CD14-positive monocyte (primary cell): ENCODE measurements at regions not wholly inside any gene's neighbourhood (a gene's known extent, or its start where the extent isn't known, plus 50 kb on each side); places are given as distances from the start of the nearest gene placed in this dataset.

Experiments
- DNase-seq, 3 donors: peaks; one replicate each; pipeline ENCODE4 v3.0.0-alpha.2; 2011 to 2022
- H2AFZ ChIP-seq: 2 replicates; pipeline ENCODE4 v1.6.0; 2012; ENCODE audit warnings: mild to moderate bottlenecking, low read depth, low read length, inconsistent platforms; ENCODE audit not compliant: insufficient read depth, poor library complexity, severe bottlenecking
- H3K27ac ChIP-seq, 2 donors: 1 replicate in 1 of 2; 2 replicates in 1 of 2; pipeline ENCODE4 v1.5.1; 2012 to 2013; ENCODE audit warnings: low read length in 2 of 2, control low read depth in 1 of 2, inconsistent platforms in 1 of 2, low read depth in 1 of 2, mild to moderate bottlenecking in 1 of 2
- H3K27me3 ChIP-seq, 2 donors: one replicate each; pipeline versions ENCODE4 v1.6.0 to v1.6.1; 2011 to 2013; ENCODE audit warnings: low read length in 2 of 2; ENCODE audit not compliant: control insufficient read depth in 2 of 2, insufficient read depth in 2 of 2
- H3K36me3 ChIP-seq, 2 donors: replicated peaks in 1 of 2; 1 replicate in 1 of 2; 2 replicates in 1 of 2; pipeline versions ENCODE4 v1.5.1 to v1.6.1; 2012 to 2013; ENCODE audit warnings: low read length in 2 of 2, control low read depth in 1 of 2, inconsistent platforms in 1 of 2, mild to moderate bottlenecking in 1 of 2; ENCODE audit not compliant: insufficient read depth in 2 of 2, control insufficient read depth in 1 of 2
- H3K4me1 ChIP-seq, 2 donors: 1 replicate in 1 of 2; 2 replicates in 1 of 2; pipeline versions ENCODE4 v1.5.1 to v1.6.1; 2012 to 2013; ENCODE audit warnings: low read length in 2 of 2, control low read depth in 1 of 2, inconsistent platforms in 1 of 2, mild to moderate bottlenecking in 1 of 2, moderate library complexity in 1 of 2; ENCODE audit not compliant: insufficient read depth in 2 of 2, control insufficient read depth in 1 of 2
- H3K4me2 ChIP-seq: replicated peaks from 2 replicates; pipeline ENCODE3; 2012; ENCODE audit warnings: low read length, moderate library complexity, mild to moderate bottlenecking; ENCODE audit not compliant: poor library complexity, severe bottlenecking; ENCODE audit errors: extremely low read depth
- H3K4me3 ChIP-seq, 3 experiments: fragments of 200-600 bp in 1 of 3; sonication (generic) in 1 of 3; replicated peaks in 1 of 3; 1 replicate in 2 of 3; 2 replicates in 1 of 3; pipeline ENCODE4 v1.5.1; 2011 to 2013; ENCODE audit warnings: low read length in 3 of 3, mild to moderate bottlenecking in 3 of 3, control low read depth in 2 of 3, low read depth in 2 of 3, inconsistent platforms in 1 of 3, moderate library complexity in 1 of 3
- H3K79me2 ChIP-seq: 2 replicates; pipeline ENCODE4 v1.6.0; 2012; ENCODE audit warnings: mild to moderate bottlenecking, control low read depth, inconsistent platforms, low read length, moderate library complexity; ENCODE audit not compliant: insufficient read depth
- H3K9ac ChIP-seq: 2 replicates; pipeline ENCODE4 v1.6.0; 2017; ENCODE audit warnings: low read length, mild to moderate bottlenecking; ENCODE audit not compliant: insufficient read depth, poor library complexity, severe bottlenecking
- H3K9me3 ChIP-seq, 2 donors: replicated peaks in 1 of 2; 1 replicate in 1 of 2; 2 replicates in 1 of 2; pipeline versions ENCODE4 v1.5.1 to v1.6.1; 2012 to 2013; ENCODE audit warnings: low read length in 2 of 2, control low read depth in 1 of 2; ENCODE audit not compliant: control insufficient read depth in 1 of 2, insufficient read depth in 1 of 2
- H4K20me1 ChIP-seq: 2 replicates; pipeline ENCODE4 v1.6.0; 2012; ENCODE audit warnings: mild to moderate bottlenecking, low read length, control low read depth, moderate library complexity; ENCODE audit not compliant: insufficient read depth
- H3K27ac Mint-ChIP-seq, 7 donors: one replicate each; pipeline ENCODE4 v1.8.0; 2020; ENCODE audit warnings: mild to moderate bottlenecking in 7 of 7, mixed read lengths in 7 of 7, moderate library complexity in 6 of 7, inconsistent platforms in 2 of 7
- H3K27me3 Mint-ChIP-seq, 3 donors: one replicate each; pipeline ENCODE4 v1.8.0; 2021 to 2022; ENCODE audit warnings: low read depth in 3 of 3, mild to moderate bottlenecking in 3 of 3, mixed read lengths in 3 of 3, moderate library complexity in 3 of 3, inconsistent platforms in 1 of 3
- H3K36me3 Mint-ChIP-seq, 2 donors: one replicate each; pipeline ENCODE4 v1.8.0; 2020; ENCODE audit warnings: mixed read lengths in 2 of 2, inconsistent platforms in 1 of 2, mild to moderate bottlenecking in 1 of 2
- H3K4me1 Mint-ChIP-seq: one replicate; pipeline ENCODE4 v1.8.0; 2020; ENCODE audit warnings: mild to moderate bottlenecking, mixed read lengths
- H3K4me3 Mint-ChIP-seq, 2 donors: one replicate each; pipeline ENCODE4 v1.8.0; 2020; ENCODE audit warnings: mild to moderate bottlenecking in 2 of 2, mixed read lengths in 2 of 2, moderate library complexity in 1 of 2
- H3K9me3 Mint-ChIP-seq, 7 donors: one replicate each; pipeline ENCODE4 v1.8.0; 2020 to 2022; ENCODE audit warnings: mixed read lengths in 7 of 7, mild to moderate bottlenecking in 6 of 7, moderate library complexity in 6 of 7, inconsistent platforms in 2 of 7
- WGBS: methylation state at CpG from one replicate; pipeline ENCODE4 v1.1.5; 2013; ENCODE audit warnings: missing lambda C conversion rate; ENCODE audit not compliant: insufficient coverage; 5-methylcytosine and 5-hydroxymethylcytosine counted together
- intact Hi-C, 2 donors: fragments of 100-400 bp; cut with micrococcal nuclease; formaldehyde crosslinking; loops; one replicate each; pipeline versions ENCODE4 v1.15.0 to v1.15.1; 2023
- TF ChIP-seq, protein P1 (sequence below): fragments of 200-600 bp; IDR thresholded peaks from one replicate; pipeline ENCODE4 v1.8.0; 2022; ENCODE audit warnings: antibody characterized with exemption, mild to moderate bottlenecking

DNA sequence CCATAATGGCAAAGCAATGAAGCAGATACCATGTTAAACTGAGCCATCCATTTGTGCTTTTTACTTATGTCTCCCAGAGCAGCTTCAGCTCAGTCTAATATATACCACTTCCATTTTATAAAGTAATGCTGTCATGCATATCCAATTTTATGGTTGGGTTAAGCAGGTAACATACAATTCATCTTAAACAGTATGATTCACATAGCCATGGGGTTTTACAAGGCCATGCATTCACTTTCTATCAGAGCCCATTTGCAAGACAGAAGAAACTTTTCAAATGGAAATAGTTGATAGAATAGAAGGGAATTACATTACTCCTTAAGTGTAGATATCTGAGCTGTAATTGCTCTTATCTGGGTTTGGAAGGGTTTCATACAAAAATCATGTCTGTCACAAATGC, 580.5 kb upstream of the CXADR start:
- H4K20me1 ChIP-seq: no peaks in the 10 kb centered on the region
- intact Hi-C loops: no loop called here
- Mint-ChIP-seq H3K27me3 (no peaks in the 10 kb centered on the region), H3K9me3 (peaks cover 0 to 8% (median 4%) of the 10 kb centered on the region in 7 donors), H3K4me3 (no peak overlapping the region), H3K36me3 (no peaks in the 10 kb centered on the region), H3K27ac (no peak overlapping the region), H3K4me1 (no peaks in the 10 kb centered on the region)
- no peak for DNase-seq
- H2AFZ ChIP-seq: no peak overlapping the region
- H3K27me3 ChIP-seq: no peaks in the 10 kb centered on the region
- no peak overlapping the region for H3K4me3 ChIP-seq
- peaks cover 6 to 7% of the 10 kb centered on the region in 2 donors for H3K9me3 ChIP-seq
- TF ChIP-seq, protein P1, sequence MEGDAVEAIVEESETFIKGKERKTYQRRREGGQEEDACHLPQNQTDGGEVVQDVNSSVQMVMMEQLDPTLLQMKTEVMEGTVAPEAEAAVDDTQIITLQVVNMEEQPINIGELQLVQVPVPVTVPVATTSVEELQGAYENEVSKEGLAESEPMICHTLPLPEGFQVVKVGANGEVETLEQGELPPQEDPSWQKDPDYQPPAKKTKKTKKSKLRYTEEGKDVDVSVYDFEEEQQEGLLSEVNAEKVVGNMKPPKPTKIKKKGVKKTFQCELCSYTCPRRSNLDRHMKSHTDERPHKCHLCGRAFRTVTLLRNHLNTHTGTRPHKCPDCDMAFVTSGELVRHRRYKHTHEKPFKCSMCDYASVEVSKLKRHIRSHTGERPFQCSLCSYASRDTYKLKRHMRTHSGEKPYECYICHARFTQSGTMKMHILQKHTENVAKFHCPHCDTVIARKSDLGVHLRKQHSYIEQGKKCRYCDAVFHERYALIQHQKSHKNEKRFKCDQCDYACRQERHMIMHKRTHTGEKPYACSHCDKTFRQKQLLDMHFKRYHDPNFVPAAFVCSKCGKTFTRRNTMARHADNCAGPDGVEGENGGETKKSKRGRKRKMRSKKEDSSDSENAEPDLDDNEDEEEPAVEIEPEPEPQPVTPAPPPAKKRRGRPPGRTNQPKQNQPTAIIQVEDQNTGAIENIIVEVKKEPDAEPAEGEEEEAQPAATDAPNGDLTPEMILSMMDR: no peak
- H3K36me3 ChIP-seq: no peaks in the 10 kb centered on the region
- no peak overlapping the region for H3K4me2 ChIP-seq
- no peak overlapping the region for H3K9ac ChIP-seq
- H3K79me2 ChIP-seq: no peaks in the 10 kb centered on the region
- H3K4me1 ChIP-seq: no peaks in the 10 kb centered on the region
- no peak overlapping the region for H3K27ac ChIP-seq

DNA sequence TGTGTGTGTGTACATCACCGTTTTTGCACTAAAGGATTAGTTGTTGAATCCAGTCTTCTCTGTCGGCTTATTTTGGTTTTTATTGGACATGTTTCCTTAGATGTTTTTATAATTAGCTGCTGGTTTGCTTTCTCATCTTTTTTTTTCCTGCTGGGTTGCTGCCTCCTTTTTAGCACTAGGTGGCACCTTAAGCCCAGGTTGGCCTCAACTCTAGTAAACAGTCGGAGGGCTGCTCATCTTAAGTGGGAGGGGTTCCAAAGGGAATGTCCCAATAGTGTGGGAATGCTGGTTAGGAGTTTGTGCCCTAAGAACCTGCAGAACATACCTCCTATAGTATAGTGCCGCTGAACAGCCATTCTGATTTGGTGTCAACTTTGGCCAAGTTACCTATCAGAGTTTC, 570.1 kb upstream of the CXADR start:
- no peaks in the 10 kb centered on the region for H3K36me3 Mint-ChIP-seq
- TF ChIP-seq, protein P1: no peak
- Histone ChIP-seq H3K79me2 (no peaks in the 10 kb centered on the region), H3K4me1 (no peaks in the 10 kb centered on the region), H3K4me3 (no peak overlapping the region), H4K20me1 (no peaks in the 10 kb centered on the region), H3K9ac (no peak overlapping the region), H3K27me3 (no peaks in the 10 kb centered on the region), H3K36me3 (no peaks in the 10 kb centered on the region), H3K4me2 (no peak overlapping the region), H3K27ac (no peak overlapping the region), H2AFZ (no peak overlapping the region), H3K9me3 (peaks cover 26 to 33% of the 10 kb centered on the region in 2 donors)
- no peak overlapping the region for H3K27ac Mint-ChIP-seq
- WGBS: 80% methylated on average over 1 of the region's 4 CpGs
- DNase-seq: no peak
- peaks cover 6 to 32% (median 11%) of the 10 kb centered on the region in 7 donors for H3K9me3 Mint-ChIP-seq
- no peaks in the 10 kb centered on the region for H3K4me1 Mint-ChIP-seq
- H3K4me3 Mint-ChIP-seq: no peak overlapping the region
- H3K27me3 Mint-ChIP-seq: no peaks in the 10 kb centered on the region
- intact Hi-C loops: no loop called here
